AG04449 (cell line): ENCODE measurements at regions not wholly inside any gene's neighbourhood (a gene's known extent, or its start where the extent isn't known, plus 50 kb on each side); places are given as distances from the start of the nearest gene placed in this dataset.

Experiments used
- CTCF ChIA-PET: fragments of 350-600 bp; formaldehyde crosslinking; extraction: SDS; loops from one replicate; lab custom pipeline; 2021; ENCODE audit warnings: antibody characterized with exemption; lab: Yijun Ruan, JAX
- POLR2A ChIA-PET: fragments of 400-600, 350-600 bp; formaldehyde crosslinking; extraction: SDS; loops from one replicate; lab custom pipeline; 2020; ENCODE audit warnings: antibody characterized with exemption, inconsistent platforms; lab: Yijun Ruan, JAX
- DNase-seq: peaks from one replicate; pipeline ENCODE4 v3.0.0-alpha.2; 2010; ENCODE audit warnings: low read depth, low spot score
- H3K4me3 ChIP-seq: 2 replicates; pipeline ENCODE4 v1.5.1; 2011; ENCODE audit warnings: low read depth, mild to moderate bottlenecking, control low read depth, low read length
- CTCF ChIP-seq: IDR thresholded peaks from one replicate; pipeline ENCODE4 v1.5.1; 2011; ENCODE audit warnings: mild to moderate bottlenecking, moderate library complexity, low read length, control low read depth, inconsistent platforms; ENCODE audit not compliant: insufficient read depth; ENCODE audit errors: missing control alignments

- no peak for TF ChIP-seq CTCF
- ChIA-PET CTCF (interaction anchor here (0.7 to 3.5 kb wide), 6 partner anchors 10 to 229 kb away, joined by 3 to 29 read pairs (median 6); no protein-coding TSS in a partner anchor), POLR2A (no interaction called here)
- no peak overlapping the region for H3K4me3 ChIP-seq
- no peak for DNase-seq
Observed at GRCh38 chr16:85380002-85380395, 233.1 kb upstream of the GSE1 start.

GRCh38 chr16:85380905-85381737 is 232.0 kb upstream of the GSE1 start:
- CTCF ChIA-PET = interaction anchor here (1.0 to 3.5 kb wide), 6 partner anchors 9 to 228 kb away, joined by 3 to 29 read pairs (median 6); no protein-coding TSS in a partner anchor
- TF ChIP-seq CTCF = no peak
- POLR2A ChIA-PET = no interaction called here

DNA sequence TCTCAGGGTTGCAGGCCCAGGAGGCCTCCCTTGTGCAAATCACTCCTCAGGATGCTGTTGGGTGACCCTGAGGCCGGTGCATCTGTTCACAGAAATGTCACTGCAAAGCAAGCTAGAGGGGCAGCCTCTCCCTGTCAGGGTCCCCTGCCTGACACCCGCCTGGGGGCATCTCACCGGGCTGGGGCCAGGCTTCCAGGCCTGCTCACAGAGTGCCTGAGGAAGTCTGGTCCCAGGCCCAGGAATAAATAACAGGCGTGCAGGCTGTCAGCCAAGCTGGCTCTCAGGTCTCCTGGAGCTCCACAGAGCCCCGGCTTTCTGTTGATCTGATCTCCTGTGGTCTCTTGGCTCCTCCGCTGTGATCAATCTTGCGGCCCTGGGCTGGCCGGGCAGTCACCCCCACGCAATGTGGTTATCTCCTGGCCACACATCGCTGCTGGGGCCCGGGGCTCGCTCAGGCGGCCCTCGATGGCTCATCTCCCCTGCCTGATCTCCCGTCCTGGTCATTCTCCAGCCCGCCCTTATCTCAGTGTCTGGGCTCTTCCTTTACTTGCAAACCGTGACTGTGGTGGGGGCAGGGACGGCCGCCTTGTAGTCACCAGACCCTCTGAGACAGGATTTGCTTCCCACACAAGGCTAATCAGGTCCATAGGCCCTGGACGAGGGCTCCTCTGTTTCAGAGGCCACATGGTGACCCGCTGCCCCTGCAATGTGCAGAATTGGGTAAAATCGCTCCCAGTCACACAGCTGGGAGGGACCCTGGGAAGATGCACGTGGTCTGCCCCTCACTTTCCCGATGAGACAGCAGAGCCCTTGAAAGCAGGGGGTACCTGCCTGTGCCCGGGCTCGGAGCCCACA is 231.2 kb upstream of the GSE1 start:
- ChIA-PET CTCF (interaction anchor here (1.0 to 3.5 kb wide), 3 partner anchors 8 to 18 kb away, joined by 3 to 29 read pairs (median 7); no protein-coding TSS in a partner anchor), POLR2A (no interaction called here)
- H3K4me3 ChIP-seq = no peak overlapping the region
- TF ChIP-seq CTCF = no peak
- DNase-seq = no peak

More at GRCh38 chr16:85380905-85381737, 232.0 kb upstream of the GSE1 start:
- no peak overlapping the region for H3K4me3 ChIP-seq
- no peak for DNase-seq

DNA sequence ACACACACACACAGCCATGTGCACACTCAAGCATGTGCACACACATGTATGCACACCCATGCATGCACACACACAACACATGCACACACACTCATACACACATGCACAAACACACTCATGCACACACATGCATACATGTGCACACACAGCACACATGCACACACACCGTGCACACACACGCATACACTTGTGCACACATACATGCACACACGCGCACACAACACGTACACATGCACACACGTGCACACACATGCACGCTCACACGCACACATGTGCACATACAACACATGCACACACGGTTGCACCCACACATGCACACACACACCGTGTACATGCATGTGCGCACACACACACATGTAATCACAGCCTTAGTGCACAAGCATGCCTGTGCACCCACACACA is 230.4 kb upstream of the GSE1 start:
- POLR2A ChIA-PET = no interaction called here
- no peak overlapping the region for H3K4me3 ChIP-seq
- CTCF ChIA-PET = interaction anchor here (2.2 kb wide), 1 partner anchor 10 kb away, joined by 7 read pairs; no protein-coding TSS in a partner anchor

DNA sequence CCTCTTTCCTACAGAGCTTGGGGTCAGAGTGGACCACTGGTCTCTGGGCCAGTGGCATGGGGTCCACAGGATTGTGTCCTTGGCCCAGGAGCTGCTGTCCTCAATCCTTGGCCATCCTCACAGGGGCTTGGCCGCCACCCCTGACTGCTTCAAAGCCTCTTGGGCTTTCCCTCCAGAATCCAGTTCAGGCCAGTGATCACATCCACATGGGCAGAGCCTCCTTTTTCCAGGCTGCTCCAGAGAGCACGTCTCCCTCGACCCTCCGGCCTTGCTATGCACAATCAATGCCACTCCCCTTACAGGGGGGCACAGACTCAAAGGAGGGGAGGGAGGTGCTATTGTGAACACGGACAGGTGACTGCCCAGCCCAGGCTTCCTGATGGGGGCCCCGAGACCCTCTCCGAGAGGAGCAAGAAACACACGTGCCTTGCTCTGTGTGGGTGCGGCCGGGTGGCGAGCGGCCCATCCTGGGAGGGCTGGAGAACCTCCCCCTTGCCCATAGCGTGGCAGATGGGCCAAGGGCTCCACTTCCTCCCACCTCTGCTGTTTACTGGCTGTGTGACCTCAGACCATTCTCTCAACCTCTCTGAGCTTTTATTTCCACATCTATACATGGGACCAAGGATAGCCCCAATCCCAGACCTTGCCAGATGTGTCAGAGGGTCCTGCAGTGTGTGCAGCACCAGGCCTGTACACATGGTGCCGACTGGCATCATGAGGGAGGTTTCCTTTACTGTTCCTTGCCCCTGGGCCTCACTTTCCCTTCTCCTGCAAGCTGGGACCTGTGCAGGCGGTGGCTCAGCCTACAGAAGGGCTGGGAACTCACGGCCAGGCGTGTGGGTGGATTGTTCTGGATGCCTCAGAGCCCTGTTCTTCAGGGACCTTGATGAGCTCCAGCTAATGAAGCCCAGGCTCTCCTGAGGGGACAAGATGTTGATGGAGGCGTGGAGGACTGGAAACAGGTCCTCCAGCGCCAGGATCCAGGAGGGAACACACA is 229.0 kb upstream of the GSE1 start:
- TF ChIP-seq CTCF = no peak
- ChIA-PET CTCF (interaction anchor here (2.2 kb wide), 1 partner anchor 9 kb away, joined by 7 read pairs; no protein-coding TSS in a partner anchor), POLR2A (no interaction called here)
- no peak overlapping the region for H3K4me3 ChIP-seq
- DNase-seq = no peak

More for the DNA sequence above, 230.4 kb upstream of the GSE1 start:
- DNase-seq = no peak
- no peak for TF ChIP-seq CTCF
